IPS DF 6.9 (cell line): ENCODE measurements at regions not wholly inside any gene's neighbourhood (a gene's known extent, or its start where the extent isn't known, plus 50 kb on each side); places are given as distances from the start of the nearest gene placed in this dataset.
A peak's percentile ranks its signal among the peaks of the same experiment; 100 is the strongest.

Source experiments
- DNase-seq: peaks from one replicate; pipeline ENCODE4 v3.0.0-alpha.2; 2013; ENCODE audit warnings: low read depth, low spot score
- H3K27ac ChIP-seq: one replicate; pipeline ENCODE4 v1.5.1; 2013; ENCODE audit warnings: low read length, control low read depth
- H3K27me3 ChIP-seq: 2 replicates; pipeline ENCODE4 v1.6.1; 2013; ENCODE audit warnings: mild to moderate bottlenecking, low read length; ENCODE audit not compliant: control insufficient read depth, insufficient read depth
- H3K36me3 ChIP-seq: 2 replicates; pipeline ENCODE4 v1.6.1; 2013; ENCODE audit warnings: low read length; ENCODE audit not compliant: control insufficient read depth, insufficient read depth
- H3K4me1 ChIP-seq: 2 replicates; pipeline ENCODE4 v1.6.1; 2013; ENCODE audit warnings: low read length; ENCODE audit not compliant: control insufficient read depth, insufficient read depth
- H3K4me3 ChIP-seq: 2 replicates; pipeline ENCODE4 v1.5.1; 2013; ENCODE audit warnings: mild to moderate bottlenecking, low read length
- H3K9me3 ChIP-seq: 2 replicates; pipeline ENCODE4 v1.6.1; 2013; ENCODE audit warnings: low read length, inconsistent platforms; ENCODE audit not compliant: control insufficient read depth, insufficient read depth
- WGBS: extraction: QIAGEN DNeasy Blood & Tissue Kit; methylation state at CpG from one replicate; pipeline ENCODE4 v1.1.7; 2013; ENCODE audit warnings: mixed read lengths, missing lambda C conversion rate; ENCODE audit not compliant: insufficient read length, insufficient coverage; 5-methylcytosine and 5-hydroxymethylcytosine counted together

GRCh38 chr2:155054712-155055111 is 356.2 kb downstream of the KCNJ3 start:
- H3K27ac ChIP-seq, result no peak overlapping the region
- no peaks in the 10 kb centered on the region for H3K4me1 ChIP-seq
- no peaks in the 10 kb centered on the region for H3K9me3 ChIP-seq
- WGBS, result no CpG with 5 or more reads among the region's 5 CpGs
- H3K4me3 ChIP-seq, result no peak overlapping the region
- H3K27me3 ChIP-seq, result no peaks in the 10 kb centered on the region
- no peaks in the 10 kb centered on the region for H3K36me3 ChIP-seq
- DNase-seq, result peak; percentile 1

- Histone ChIP-seq H3K36me3 (no peaks in the 10 kb centered on the region), H3K4me3 (no peak overlapping the region), H3K9me3 (no peaks in the 10 kb centered on the region), H3K4me1 (no peaks in the 10 kb centered on the region), H3K27ac (no peak overlapping the region), H3K27me3 (no peaks in the 10 kb centered on the region)
- no CpG with 5 or more reads among the region's 4 CpGs for WGBS
- no peak for DNase-seq
Observed at GRCh38 chr2:155043097-155043496, 344.6 kb downstream of the KCNJ3 start.

GRCh38 chr2:155035308-155035707 is 336.8 kb downstream of the KCNJ3 start:
- DNase-seq, result no peak
- no peaks in the 10 kb centered on the region for H3K27me3 ChIP-seq
- H3K4me1 ChIP-seq, result no peaks in the 10 kb centered on the region
- no peaks in the 10 kb centered on the region for H3K36me3 ChIP-seq
- no peak overlapping the region for H3K27ac ChIP-seq
- no peak overlapping the region for H3K4me3 ChIP-seq
- no peaks in the 10 kb centered on the region for H3K9me3 ChIP-seq

DNA sequence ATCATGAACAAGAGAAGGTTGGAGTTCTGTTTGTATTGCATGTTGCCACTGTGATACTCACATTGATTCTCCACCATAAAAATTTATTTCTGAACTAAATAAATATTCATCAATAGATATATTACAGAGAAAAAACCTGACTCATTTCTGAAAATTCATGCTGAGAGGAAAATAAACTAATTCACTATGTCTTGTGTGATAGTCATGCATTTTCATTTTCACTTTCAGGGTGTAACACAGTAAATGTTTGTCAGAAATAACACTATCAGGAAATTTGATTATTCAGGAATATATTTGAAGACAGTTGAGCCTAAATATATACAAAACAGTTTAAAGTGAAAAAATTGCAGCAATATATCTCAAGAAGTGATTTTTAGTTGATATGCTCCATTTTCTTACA is 335.2 kb downstream of the KCNJ3 start:
- no peak overlapping the region for H3K27ac ChIP-seq
- H3K4me1 ChIP-seq, result no peaks in the 10 kb centered on the region
- H3K36me3 ChIP-seq, result no peaks in the 10 kb centered on the region
- no peaks in the 10 kb centered on the region for H3K9me3 ChIP-seq
- no peak overlapping the region for H3K4me3 ChIP-seq
- DNase-seq, result no peak
- no peaks in the 10 kb centered on the region for H3K27me3 ChIP-seq

DNA sequence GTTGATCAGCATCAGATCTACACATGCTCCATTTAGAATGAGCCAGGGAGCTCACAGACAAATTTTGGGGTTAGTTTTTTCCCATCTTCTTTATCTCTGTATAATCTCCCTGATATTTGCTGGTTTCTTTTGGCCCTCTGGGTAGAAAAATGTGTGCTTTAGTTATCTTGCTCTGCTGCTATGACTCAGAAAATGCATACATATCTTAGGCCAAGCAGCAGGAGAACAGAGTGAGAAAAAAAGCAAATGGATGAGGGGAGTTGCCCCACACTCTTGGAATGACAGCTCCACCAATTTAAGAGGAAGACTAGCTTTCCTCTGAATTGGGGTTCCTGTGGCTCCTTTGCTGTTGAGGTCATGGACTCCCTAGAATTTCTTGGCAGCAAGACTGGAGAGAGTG is 331.8 kb downstream of the KCNJ3 start:
- no peak overlapping the region for H3K27ac ChIP-seq
- no peak for DNase-seq
- H3K36me3 ChIP-seq, result no peaks in the 10 kb centered on the region
- H3K27me3 ChIP-seq, result no peaks in the 10 kb centered on the region
- no peaks in the 10 kb centered on the region for H3K4me1 ChIP-seq
- no peaks in the 10 kb centered on the region for H3K9me3 ChIP-seq
- H3K4me3 ChIP-seq, result no peak overlapping the region

GRCh38 chr2:155026651-155027174 is 328.2 kb downstream of the KCNJ3 start:
- no peak overlapping the region for H3K4me3 ChIP-seq
- no peaks in the 10 kb centered on the region for H3K9me3 ChIP-seq
- no peak for DNase-seq
- H3K27ac ChIP-seq, result no peak overlapping the region
- no peaks in the 10 kb centered on the region for H3K4me1 ChIP-seq
- H3K27me3 ChIP-seq, result no peaks in the 10 kb centered on the region
- no CpG with 5 or more reads among the region's 1 CpG for WGBS
- H3K36me3 ChIP-seq, result no peaks in the 10 kb centered on the region

DNA sequence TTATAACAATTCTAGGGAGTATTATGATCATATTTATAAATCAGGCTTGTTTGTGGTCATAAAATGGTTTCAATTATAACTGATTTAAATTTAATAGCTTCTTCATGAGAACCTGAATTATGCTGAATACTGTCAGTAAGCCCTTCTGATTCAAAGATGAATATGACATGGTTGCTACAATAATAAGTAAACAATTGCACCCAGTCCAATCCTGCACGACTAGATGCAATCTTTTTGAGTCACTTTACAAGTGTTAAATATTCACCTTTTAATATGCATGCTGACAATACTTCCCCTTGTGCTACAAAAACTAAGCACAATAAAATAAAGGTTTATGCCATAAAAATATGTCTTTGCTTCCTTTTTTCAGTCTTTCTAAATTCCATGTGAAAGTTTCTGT is 325.2 kb downstream of the KCNJ3 start:
- Histone ChIP-seq H3K27ac (no peak overlapping the region), H3K36me3 (no peaks in the 10 kb centered on the region), H3K4me1 (no peaks in the 10 kb centered on the region), H3K4me3 (no peak overlapping the region), H3K9me3 (no peaks in the 10 kb centered on the region), H3K27me3 (no peaks in the 10 kb centered on the region)
- DNase-seq, result no peak
- WGBS, result no CpG with 5 or more reads among the region's 1 CpG

DNA sequence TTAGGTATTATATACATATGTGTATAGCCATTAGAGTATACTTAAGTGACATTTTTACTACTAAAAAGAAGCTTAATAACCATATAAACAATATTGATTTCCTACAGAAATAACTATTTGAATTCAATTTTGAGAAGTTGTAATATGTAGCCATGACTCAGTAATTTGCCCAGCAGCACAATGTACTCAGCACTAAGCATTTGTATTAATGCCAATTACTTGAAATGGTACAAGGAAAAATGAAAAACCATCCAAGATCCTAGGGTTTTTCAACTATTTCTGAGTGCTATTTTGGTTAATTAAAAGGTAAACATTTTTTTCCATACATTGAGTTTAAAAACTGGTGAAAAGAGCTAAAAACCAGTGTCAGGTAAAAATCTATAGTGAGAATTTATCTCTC is 324.0 kb downstream of the KCNJ3 start:
- H3K4me1 ChIP-seq, result no peaks in the 10 kb centered on the region
- no peaks in the 10 kb centered on the region for H3K9me3 ChIP-seq
- H3K27me3 ChIP-seq, result no peaks in the 10 kb centered on the region
- H3K36me3 ChIP-seq, result no peaks in the 10 kb centered on the region
- no peak overlapping the region for H3K27ac ChIP-seq
- no peak for DNase-seq
- H3K4me3 ChIP-seq, result no peak overlapping the region

DNA sequence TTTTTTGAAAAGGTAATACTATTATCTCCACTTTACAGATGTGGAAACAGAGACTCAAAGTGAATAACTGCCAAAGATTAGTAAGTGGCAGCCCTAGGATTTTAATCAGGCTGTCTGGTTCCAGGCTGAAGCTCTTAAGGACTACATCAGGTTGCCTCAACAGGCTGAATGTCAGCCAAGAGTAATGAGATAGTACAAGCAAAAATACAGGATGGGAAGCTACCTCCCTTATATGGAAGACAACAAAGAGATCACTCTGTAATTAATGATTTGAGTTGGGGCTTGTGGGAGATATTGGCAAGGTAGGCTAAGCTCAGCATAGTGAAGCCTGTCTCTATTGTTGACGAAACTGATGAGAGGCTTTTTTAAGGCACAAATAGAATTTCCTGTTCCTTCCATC is 323.1 kb downstream of the KCNJ3 start:
- H3K36me3 ChIP-seq, result no peaks in the 10 kb centered on the region

GRCh38 chr2:155020246-155020645 is 321.8 kb downstream of the KCNJ3 start:
- no peak overlapping the region for H3K4me3 ChIP-seq
- WGBS, result no CpG with 5 or more reads among the region's 1 CpG
- no peaks in the 10 kb centered on the region for H3K4me1 ChIP-seq
- no peak for DNase-seq
- H3K27me3 ChIP-seq, result no peaks in the 10 kb centered on the region
- no peaks in the 10 kb centered on the region for H3K36me3 ChIP-seq
- no peak overlapping the region for H3K27ac ChIP-seq
- no peaks in the 10 kb centered on the region for H3K9me3 ChIP-seq

More for the DNA sequence above, 323.1 kb downstream of the KCNJ3 start:
- no peak for DNase-seq
- no peak overlapping the region for H3K27ac ChIP-seq
- no peaks in the 10 kb centered on the region for H3K27me3 ChIP-seq
- no peaks in the 10 kb centered on the region for H3K4me1 ChIP-seq
- no peaks in the 10 kb centered on the region for H3K9me3 ChIP-seq
- H3K4me3 ChIP-seq, result no peak overlapping the region
- WGBS, result no CpG with 5 or more reads among the region's 1 CpG

DNA sequence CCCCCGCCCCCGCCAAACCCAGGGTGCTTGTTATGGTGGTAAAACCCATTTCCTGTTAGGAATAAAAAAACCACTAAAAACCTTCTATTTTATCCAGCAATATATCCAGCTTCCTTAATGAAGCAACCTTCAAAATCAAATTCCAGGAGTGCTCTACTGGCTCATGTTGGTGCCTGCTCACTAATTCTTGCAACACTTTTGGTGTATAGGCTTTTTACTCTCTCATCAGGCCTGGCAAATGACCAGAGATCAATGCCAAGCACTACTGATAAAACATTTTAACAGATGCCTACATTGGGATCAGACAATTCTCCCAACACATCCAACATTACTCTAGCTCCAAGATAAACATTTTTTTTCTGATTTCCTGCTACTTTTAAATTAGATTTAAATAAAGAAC is 312.4 kb downstream of the KCNJ3 start:
- Histone ChIP-seq H3K36me3 (no peaks in the 10 kb centered on the region), H3K27me3 (no peaks in the 10 kb centered on the region), H3K9me3 (no peaks in the 10 kb centered on the region), H3K27ac (no peak overlapping the region), H3K4me1 (no peaks in the 10 kb centered on the region), H3K4me3 (no peak overlapping the region)
- DNase-seq, result no peak
- no CpG with 5 or more reads among the region's 2 CpGs for WGBS
